NCI-H345 treated with DMSO at 0.1 percent for 48 hours (cell line): ENCODE measurements at regions not wholly inside any gene's neighbourhood (a gene's known extent, or its start where the extent isn't known, plus 50 kb on each side); places are given as distances from the start of the nearest gene placed in this dataset.

ENCODE experiments used
- DNase-seq: peaks from one replicate; lab custom pipeline; 2025; ENCODE audit not compliant: unreplicated experiment; lab: John Stamatoyannopoulos, UW

DNA sequence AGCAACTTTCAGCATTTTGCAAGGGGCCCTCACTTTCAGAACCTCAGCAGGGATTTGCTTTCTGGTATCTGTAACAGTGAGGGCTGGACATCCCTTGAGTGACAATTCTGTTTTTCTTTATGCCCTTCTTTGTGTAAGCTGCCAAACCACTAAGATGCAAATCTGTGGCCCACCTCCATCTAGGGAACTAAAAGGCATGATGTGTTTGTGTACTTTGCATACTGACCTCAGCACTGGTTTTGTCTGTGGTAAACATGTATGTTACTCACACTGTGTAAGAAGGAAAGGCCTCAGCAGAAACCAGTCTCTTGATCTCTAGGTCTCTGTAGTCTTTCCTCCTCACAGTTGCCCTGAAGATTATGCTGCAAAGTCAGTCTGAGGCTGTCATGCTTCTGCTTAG, 396.6 kb upstream of the DYNLRB2 start:
- no peak for DNase-seq

DNA sequence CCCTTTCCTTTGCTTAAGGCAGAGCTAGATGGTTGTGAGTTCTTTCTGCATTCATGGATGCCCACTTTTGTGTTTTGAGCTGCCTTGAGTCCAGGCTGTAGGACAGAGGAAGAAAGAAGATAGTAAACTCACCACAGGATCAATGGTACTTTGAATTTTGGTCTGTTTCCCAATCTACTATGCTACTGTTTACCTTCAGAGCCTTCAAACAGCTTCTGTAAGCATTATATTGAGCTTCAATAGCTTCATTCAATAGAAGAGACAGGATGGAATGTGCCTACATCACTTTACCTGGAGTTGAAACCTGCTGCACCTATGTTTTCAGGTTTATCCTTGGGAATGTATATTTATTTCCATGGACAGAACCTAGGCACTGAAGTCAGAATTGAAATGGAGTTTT, 397.9 kb upstream of the DYNLRB2 start:
- no peak for DNase-seq

GRCh38 chr16:80142281-80142680, 398.5 kb upstream of the DYNLRB2 start:
- no peak for DNase-seq

GRCh38 chr16:80129791-80130190, 411.0 kb upstream of the DYNLRB2 start:
- DNase-seq: no peak

- DNase-seq: no peak
Observed at GRCh38 chr16:80125677-80126076, 415.1 kb upstream of the DYNLRB2 start.

DNA sequence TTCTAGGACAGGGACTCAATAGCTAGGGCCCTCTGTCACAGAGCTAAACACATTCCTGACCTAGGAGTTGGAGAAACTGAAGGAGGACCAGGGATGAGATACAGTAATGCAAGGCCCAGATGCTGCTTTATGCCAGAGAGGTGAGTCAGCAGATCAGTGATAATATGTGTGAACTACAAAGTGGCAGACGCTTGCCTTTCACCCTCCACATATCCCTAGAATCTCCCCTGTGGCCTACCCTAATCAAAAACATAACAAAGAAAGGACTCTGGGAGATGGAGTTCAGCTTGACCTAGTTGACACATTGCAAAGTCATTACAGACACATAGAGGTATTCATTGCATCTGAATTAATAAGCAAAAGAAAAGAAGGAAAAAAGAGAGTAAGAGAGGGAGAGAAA, 417.6 kb upstream of the DYNLRB2 start:
- DNase-seq: no peak

DNA sequence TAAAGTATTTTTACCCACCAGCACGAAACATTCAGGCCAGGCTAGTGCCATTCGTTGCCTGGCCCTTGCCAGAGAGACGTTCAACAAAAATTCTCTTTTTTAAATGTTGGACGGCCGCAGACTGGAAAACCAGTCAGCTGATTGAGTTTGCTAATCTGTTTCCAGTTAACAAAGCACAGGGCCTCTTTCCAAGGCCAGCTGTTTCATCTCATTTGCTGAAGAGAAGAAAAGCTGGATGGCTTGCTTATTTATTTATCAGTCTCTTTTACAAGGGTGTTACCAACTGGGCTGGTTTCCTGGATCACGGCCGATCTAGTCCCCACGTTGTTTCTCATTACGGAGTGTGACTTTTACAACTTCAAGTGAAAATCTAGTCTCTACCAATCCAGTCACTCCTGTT, 418.7 kb upstream of the DYNLRB2 start:
- DNase-seq: no peak

DNA sequence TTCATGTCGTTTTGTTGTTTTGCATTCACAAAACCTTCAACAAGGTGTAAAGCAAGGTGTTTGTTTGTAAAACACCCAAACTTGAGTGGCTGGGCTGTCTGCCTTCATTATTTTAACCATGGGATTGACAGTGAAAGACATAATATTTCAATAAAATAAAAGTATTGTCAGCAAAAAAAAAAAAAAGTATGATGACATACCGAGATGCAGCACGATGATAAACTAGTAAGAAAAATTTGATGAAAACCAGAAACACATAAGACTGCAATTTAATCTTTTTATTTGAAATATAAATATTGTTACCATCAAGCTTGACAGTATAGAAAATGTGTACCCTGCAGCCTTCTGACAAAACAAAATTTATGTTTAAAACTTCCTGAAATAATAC, 419.3 kb upstream of the DYNLRB2 start:
- DNase-seq: no peak

- no peak for DNase-seq
Observed at GRCh38 chr16:80120899-80121521, 419.8 kb upstream of the DYNLRB2 start.

- DNase-seq: no peak
Observed at GRCh38 chr16:80117556-80118130, 423.1 kb upstream of the DYNLRB2 start.

GRCh38 chr16:80116711-80117110, 424.1 kb upstream of the DYNLRB2 start:
- no peak for DNase-seq

- no peak for DNase-seq
Observed at GRCh38 chr16:80114699-80115098, 426.1 kb upstream of the DYNLRB2 start.

DNA sequence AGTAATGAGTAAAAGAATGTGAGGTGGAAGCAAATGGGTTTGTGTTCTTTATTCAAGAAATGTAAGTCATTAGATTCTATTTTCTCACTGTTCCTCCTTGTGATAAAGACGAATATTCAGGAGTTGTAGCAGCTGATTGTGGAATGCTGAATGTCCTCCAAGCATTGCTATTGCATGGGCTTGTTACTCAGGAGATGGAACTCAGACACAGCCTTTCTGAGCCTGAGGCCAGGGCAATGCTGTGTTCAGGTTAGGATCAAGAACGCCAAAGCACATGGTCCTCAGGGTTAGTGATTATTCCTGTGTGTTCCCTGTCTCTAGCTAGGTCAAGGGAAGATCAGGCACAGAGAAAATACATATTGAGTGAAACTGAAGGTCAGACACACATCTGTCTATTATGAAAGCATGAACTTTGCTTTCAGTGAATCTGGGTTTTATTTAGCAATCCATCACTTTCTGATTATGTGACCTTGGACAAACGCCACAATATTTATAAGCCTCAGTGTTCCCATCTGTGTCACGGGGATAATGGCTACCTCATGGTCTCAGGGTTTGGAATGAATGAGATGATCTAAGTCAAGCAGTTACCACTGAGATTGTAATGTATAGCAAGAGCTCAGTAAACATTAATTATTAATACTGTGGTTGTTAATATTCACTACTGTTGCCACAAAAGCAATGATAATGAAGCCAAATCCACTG, 426.8 kb upstream of the DYNLRB2 start:
- DNase-seq: no peak

DNA sequence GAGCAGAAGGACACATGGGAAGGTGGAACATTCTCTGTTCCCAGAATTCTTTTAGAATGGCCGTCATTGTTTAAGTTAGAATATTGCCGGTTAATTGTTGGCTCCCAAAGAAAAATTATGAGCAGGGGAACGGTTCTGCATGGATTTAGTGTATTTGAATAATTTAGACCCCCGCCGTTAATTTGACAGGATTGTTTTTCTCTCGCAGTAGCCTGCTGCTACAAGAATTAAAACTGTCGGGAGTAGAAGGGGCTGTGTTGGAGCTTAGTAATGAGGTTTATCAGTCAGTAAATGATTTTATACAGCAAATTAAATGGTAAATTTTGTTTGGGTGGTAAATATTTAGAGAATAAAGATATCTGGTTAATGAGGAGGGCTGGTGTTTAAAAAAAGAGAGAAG, 431.2 kb upstream of the DYNLRB2 start:
- DNase-seq: no peak

DNA sequence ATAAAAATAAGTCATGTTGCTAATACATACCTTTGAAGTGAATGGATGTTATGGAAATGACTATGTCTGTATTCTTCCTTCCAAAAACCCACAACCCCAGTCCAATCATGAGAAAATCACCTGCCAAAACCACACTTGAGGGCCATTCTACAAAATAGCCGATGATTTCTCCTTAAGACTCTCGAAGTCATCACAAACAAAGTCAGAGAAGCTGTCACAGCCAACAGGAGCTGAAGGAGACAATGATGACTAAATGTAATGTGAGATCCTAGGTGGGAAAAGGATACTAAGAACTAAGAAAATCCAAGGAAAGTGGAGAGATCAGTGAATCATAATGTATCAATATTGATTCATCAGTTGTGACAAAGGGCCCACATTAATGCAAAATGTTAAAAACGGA, 432.9 kb upstream of the DYNLRB2 start:
- no peak for DNase-seq

DNA sequence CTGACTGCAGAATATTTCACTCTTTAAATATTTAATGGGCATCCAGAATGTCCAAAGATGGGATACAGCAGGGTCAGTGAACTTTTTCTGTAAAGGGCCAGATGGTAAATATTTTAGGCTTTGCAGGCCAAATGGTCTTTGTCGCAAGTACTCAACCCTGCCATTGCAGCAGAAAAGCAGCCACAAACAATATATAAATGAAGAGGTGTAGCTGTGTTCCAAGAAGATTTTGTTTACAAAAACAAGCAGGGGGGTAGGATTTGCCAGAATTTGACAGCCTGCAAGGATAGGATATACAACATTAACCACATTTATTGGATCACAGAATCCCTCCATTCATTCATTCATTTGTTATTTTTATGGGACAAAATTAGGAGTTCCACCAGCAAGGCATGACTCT, 435.0 kb upstream of the DYNLRB2 start:
- no peak for DNase-seq

DNA sequence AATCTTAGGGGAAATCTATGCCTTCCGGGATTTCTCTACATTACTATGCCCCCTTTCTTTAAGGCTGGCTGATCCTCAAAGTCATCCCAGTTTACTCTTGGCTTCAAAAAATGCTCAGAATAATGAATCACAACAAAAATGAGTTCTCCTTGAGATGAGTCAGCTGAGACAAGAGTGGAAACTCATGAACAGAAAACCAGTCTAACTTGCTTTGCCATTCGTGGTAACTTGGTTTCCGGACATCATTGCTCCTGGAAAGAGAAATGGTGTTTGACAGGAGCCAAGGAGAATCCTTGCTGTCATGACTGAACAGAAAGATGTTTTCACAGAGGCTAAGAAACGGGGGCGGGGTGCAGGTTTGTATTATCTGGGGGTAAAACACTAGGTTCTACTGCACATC, 435.6 kb upstream of the DYNLRB2 start:
- DNase-seq: no peak

GRCh38 chr16:80104401-80104800, 436.4 kb upstream of the DYNLRB2 start:
- DNase-seq: no peak

GRCh38 chr16:80103463-80103862, 437.3 kb upstream of the DYNLRB2 start:
- no peak for DNase-seq

DNA sequence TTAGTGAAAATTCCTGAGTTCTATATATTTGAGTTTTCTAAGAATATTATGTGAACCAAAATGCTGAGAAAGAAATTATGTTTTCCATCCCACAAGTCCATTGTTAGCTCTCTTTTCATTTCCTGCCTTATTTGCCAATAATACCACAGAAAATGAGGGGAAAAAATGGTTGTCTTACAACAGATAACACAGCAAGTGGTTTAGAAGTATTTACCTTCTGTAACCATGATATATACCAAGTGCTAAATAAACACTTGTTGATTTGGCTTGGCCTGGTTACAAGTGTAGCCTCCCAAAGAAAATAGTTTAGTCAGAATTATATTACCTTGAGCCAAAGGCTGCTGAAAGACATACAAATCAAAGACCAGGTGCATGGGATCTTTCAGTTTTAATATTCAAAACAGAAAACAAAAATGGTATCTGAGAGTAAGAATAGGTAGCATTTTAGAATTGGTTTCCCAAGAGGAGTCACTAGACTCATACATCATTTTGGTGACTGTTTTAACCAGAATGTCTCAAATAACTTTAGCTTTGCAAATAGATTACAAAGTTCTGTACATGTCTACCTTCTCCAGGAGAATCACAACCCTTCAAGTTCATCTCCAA, 439.8 kb upstream of the DYNLRB2 start:
- DNase-seq: no peak

GRCh38 chr16:80100186-80100585, 440.6 kb upstream of the DYNLRB2 start:
- no peak for DNase-seq

GRCh38 chr16:80097098-80097497, 443.7 kb upstream of the DYNLRB2 start:
- DNase-seq: no peak
